ENCODE measurements at regions not wholly inside any gene's neighbourhood (a gene's known extent, or its start where the extent isn't known, plus 50 kb on each side); places are given as distances from the start of the nearest gene placed in this dataset.
"Not testable (repeated sequence)": the region's sequence is repeated elsewhere in the genome, so short reads cannot be mapped to it uniquely, and the experiment has no call there.

DNA sequence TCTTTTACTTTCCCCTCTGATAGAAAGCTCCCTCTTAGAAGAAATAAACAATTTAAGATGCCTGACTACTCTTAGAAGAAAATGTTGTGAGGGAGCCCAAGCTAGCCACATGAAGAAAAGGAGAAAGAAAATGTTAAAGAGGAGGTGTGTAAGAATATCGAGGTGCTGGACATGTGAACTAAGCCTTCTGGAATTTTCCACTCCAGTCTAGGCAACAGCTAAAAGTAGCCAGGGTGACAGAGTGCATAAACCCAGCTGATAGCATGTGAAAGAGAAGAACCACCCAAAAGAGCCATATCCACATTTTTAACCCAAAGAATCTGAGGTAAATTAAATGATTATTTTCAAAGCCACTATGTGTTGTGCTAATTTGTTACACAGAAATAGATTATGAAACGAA lies 1690.6 kb upstream of the LRRTM3 start:
- no peaks in the 10 kb centered on the region for H3K27me3 ChIP-seq (ENCODE audit: control insufficient read depth, insufficient read depth, low read length)
- H3K9me3 ChIP-seq (replicated peaks; ENCODE audit: control insufficient read depth, low read depth, low read length), result no peaks in the 10 kb centered on the region
- DNase-seq, result no peak
- no peak overlapping the region for H3K27ac ChIP-seq (ENCODE audit: low read length)
- H3K4me1 ChIP-seq (ENCODE audit: control insufficient read depth, insufficient read depth, low read length), result no peaks in the 10 kb centered on the region
- WGBS (ENCODE audit: insufficient coverage), result 80% methylated on average over 1 of the region's 2 CpGs
- H3K4me3 ChIP-seq (ENCODE audit: low read length), result no peak overlapping the region
- H3K36me3 ChIP-seq (ENCODE audit: control insufficient read depth, insufficient read depth, low read length), result no peaks in the 10 kb centered on the region

DNA sequence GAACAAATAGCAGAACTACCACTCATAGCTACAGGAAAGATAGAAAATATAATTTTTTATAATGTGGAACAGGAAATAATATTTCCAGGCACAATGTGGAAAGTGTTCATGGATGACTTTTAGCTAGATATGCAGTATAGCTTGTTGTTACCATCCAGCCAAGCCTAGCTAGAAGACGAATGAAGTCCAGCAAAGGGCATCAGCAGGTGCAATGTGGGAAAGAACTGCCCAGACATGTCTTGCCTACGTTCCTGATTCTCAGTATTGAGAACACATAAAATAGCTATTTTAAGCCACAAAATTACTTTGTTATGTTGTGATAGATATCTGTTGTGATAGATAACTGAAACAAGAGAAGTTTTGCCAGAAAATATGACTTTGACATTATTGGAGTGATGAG lies 1690.0 kb upstream of the LRRTM3 start:
- no peaks in the 10 kb centered on the region for H3K36me3 ChIP-seq (ENCODE audit: control insufficient read depth, insufficient read depth, low read length)
- H3K4me3 ChIP-seq (ENCODE audit: low read length), result no peak overlapping the region
- no peak for DNase-seq
- no peaks in the 10 kb centered on the region for H3K27me3 ChIP-seq (ENCODE audit: control insufficient read depth, insufficient read depth, low read length)
- no peak overlapping the region for H3K27ac ChIP-seq (ENCODE audit: low read length)
- H3K4me1 ChIP-seq (ENCODE audit: control insufficient read depth, insufficient read depth, low read length), result no peaks in the 10 kb centered on the region
- no peaks in the 10 kb centered on the region for H3K9me3 ChIP-seq (replicated peaks; ENCODE audit: control insufficient read depth, low read depth, low read length)
- WGBS (ENCODE audit: insufficient coverage), result 100% methylated on average over 1 of the region's 2 CpGs

DNA sequence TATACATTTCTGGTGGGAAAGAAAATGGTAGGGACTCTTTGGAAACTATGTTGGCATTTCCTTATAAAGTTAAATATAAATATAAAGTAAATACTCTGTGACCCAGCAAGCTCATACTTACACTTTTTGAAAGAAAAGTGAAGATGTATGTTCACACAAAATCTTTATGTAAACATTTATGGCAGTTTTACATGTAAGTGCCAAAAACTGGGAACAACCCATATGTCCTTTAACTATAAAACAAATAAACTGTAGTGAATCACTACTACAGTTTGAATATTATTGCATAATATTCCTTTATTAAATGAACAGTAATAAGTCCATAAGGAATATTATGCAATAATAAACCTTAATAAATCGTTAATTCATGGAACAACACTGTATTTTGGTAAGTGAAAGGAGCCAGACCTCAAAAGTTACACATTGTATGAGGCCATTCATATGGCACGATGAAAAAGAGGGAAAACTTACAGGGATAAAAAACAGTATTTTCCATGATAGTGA lies 1660.3 kb upstream of the LRRTM3 start:
- WGBS (ENCODE audit: insufficient coverage), result no CpG with 5 or more reads among the region's 2 CpGs
- DNase-seq, result no peak
- no peaks in the 10 kb centered on the region for H3K36me3 ChIP-seq (ENCODE audit: control insufficient read depth, insufficient read depth, low read length)
- no peaks in the 10 kb centered on the region for H3K27me3 ChIP-seq (ENCODE audit: control insufficient read depth, insufficient read depth, low read length)
- no peaks in the 10 kb centered on the region for H3K4me1 ChIP-seq (ENCODE audit: control insufficient read depth, insufficient read depth, low read length)
- H3K9me3 ChIP-seq (replicated peaks; ENCODE audit: control insufficient read depth, low read depth, low read length), result no peaks in the 10 kb centered on the region
- H3K27ac ChIP-seq (ENCODE audit: low read length), result no peak overlapping the region
- no peak overlapping the region for H3K4me3 ChIP-seq (ENCODE audit: low read length)

DNA sequence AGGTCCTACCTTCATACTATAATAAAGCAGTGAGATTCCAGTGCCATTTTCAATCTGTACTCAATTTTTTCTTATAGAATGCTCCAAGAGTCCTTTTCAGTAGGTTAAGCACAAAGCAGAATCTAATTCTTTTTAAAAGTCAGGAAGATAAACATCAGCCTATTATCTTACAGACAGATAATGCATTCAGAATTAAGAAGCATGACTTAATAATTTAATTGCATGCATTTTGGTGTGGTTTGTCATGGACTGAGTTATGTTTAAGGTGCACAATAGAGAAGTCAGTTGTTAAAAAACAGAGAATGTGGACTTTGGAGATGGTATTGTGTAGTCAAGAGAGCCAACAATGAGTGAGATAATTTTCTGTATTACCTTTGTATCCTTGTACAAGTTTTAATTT lies 1656.3 kb upstream of the LRRTM3 start:
- not testable (repeated sequence) for H3K27me3 ChIP-seq (ENCODE audit: control insufficient read depth, insufficient read depth, low read length); DNase-seq; H3K4me3 ChIP-seq (ENCODE audit: low read length); H3K36me3 ChIP-seq (ENCODE audit: control insufficient read depth, insufficient read depth, low read length); H3K27ac ChIP-seq (ENCODE audit: low read length); H3K9me3 ChIP-seq (replicated peaks; ENCODE audit: control insufficient read depth, low read depth, low read length); H3K4me1 ChIP-seq (ENCODE audit: control insufficient read depth, insufficient read depth, low read length)

DNA sequence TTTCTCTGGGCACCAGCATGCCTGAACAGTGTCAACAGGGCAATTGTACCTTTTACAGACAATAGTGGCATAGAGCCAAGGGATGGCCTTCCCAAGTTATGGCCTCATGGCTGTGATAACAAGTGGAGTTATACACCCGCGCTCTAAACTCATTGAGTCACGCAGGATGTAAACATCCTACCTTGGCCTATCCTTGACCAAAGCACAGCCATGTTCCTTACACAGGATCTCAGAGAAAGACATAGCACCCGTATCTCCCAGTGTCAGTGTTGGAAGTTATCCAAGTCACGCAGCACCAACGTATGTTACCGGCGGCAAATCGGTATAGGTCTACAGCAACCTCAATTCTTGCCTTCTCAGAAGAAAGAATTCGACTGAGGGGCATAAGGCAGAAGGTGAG lies 1654.9 kb upstream of the LRRTM3 start:
- H3K27me3 ChIP-seq (ENCODE audit: control insufficient read depth, insufficient read depth, low read length), result no peaks in the 10 kb centered on the region
- H3K4me1 ChIP-seq (ENCODE audit: control insufficient read depth, insufficient read depth, low read length), result no peaks in the 10 kb centered on the region
- no peaks in the 10 kb centered on the region for H3K9me3 ChIP-seq (replicated peaks; ENCODE audit: control insufficient read depth, low read depth, low read length)
- DNase-seq, result no peak
- no peak overlapping the region for H3K27ac ChIP-seq (ENCODE audit: low read length)
- 94% methylated on average over 5 of the region's 10 CpGs for WGBS (ENCODE audit: insufficient coverage)
- no peak overlapping the region for H3K4me3 ChIP-seq (ENCODE audit: low read length)
- H3K36me3 ChIP-seq (ENCODE audit: control insufficient read depth, insufficient read depth, low read length), result no peaks in the 10 kb centered on the region

DNA sequence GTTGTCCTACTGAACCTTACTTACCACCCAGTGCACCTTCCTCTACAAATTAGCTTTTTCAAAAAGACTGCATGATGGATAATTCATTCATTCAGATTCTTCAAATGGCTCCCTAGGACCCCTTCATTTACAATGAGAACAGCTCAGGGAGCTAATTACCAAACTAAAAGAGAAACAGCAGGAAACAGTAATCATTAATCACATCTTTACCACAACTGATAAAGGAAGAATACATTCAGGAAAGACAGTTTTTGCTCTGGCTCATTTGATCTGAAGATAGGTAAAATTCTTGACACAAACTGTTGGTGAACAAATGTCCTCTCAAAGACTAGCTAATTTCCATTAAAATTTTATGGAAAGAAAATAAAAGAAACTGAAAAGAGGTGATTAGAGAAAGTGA lies 1652.7 kb upstream of the LRRTM3 start:
- no peaks in the 10 kb centered on the region for H3K27me3 ChIP-seq (ENCODE audit: control insufficient read depth, insufficient read depth, low read length)
- H3K27ac ChIP-seq (ENCODE audit: low read length), result no peak overlapping the region
- DNase-seq, result no peak
- no peaks in the 10 kb centered on the region for H3K36me3 ChIP-seq (ENCODE audit: control insufficient read depth, insufficient read depth, low read length)
- no peaks in the 10 kb centered on the region for H3K4me1 ChIP-seq (ENCODE audit: control insufficient read depth, insufficient read depth, low read length)
- H3K4me3 ChIP-seq (ENCODE audit: low read length), result no peak overlapping the region
- no peaks in the 10 kb centered on the region for H3K9me3 ChIP-seq (replicated peaks; ENCODE audit: control insufficient read depth, low read depth, low read length)

DNA sequence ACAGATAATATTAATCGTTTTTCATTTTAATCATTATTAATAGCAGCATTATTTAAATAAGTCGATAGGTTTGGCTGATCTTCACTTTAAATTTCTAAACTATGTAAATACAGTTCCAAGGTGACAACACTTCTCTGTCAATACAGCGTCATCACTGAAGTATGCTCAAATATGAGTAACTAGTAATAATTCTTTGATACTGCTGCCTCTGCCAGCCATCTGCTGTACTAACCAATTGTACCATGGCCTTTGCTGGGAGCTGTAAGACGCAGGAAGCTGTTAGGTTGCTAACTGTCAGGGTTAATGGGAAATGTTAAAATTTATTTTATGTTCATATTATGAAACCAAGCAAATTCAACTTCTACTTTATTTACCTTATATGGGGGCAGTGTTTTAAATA lies 1650.5 kb upstream of the LRRTM3 start:
- no peak overlapping the region for H3K4me3 ChIP-seq (ENCODE audit: low read length)
- no peak overlapping the region for H3K27ac ChIP-seq (ENCODE audit: low read length)
- WGBS (ENCODE audit: insufficient coverage), result no CpG with 5 or more reads among the region's 4 CpGs

DNA sequence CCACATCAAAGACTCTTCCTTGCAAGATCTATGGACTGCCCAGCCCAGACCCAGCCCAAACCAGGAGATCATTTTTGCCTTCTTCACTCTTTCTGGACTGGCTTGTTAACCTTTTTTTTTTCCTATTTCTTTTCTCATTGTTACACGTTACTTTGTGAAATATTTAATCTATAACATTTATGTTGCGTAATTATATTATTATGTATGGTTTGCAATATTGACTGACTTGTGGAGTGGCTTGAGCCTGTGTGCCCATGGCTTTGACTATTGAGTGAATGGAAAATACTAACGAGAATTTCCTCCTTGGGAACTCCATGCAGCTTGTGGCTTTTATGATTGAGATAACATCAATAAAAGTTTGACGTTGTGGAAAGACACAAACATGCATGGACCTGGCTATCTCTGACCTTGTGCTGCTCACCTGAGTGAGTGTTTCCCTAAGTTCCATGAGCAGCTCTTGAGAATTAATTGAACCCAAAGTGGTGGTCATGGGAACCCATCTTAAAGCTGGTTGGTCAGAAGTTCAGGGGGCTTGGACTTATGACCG lies 1641.3 kb upstream of the LRRTM3 start:
- Histone ChIP-seq H3K27me3 (ENCODE audit: control insufficient read depth, insufficient read depth, low read length) (no peaks in the 10 kb centered on the region), H3K4me3 (ENCODE audit: low read length) (no peak overlapping the region), H3K4me1 (ENCODE audit: control insufficient read depth, insufficient read depth, low read length) (no peaks in the 10 kb centered on the region), H3K36me3 (ENCODE audit: control insufficient read depth, insufficient read depth, low read length) (no peaks in the 10 kb centered on the region), H3K27ac (ENCODE audit: low read length) (no peak overlapping the region), H3K9me3 (replicated peaks; ENCODE audit: control insufficient read depth, low read depth, low read length) (no peaks in the 10 kb centered on the region)
- WGBS (ENCODE audit: insufficient coverage), result 90% methylated on average over 3 of the region's 5 CpGs
- DNase-seq, result no peak

More for the DNA sequence above, 1650.5 kb upstream of the LRRTM3 start:
- no peaks in the 10 kb centered on the region for H3K36me3 ChIP-seq (ENCODE audit: control insufficient read depth, insufficient read depth, low read length)
- DNase-seq, result no peak
- H3K27me3 ChIP-seq (ENCODE audit: control insufficient read depth, insufficient read depth, low read length), result no peaks in the 10 kb centered on the region
- H3K4me1 ChIP-seq (ENCODE audit: control insufficient read depth, insufficient read depth, low read length), result no peaks in the 10 kb centered on the region
- H3K9me3 ChIP-seq (replicated peaks; ENCODE audit: control insufficient read depth, low read depth, low read length), result peaks cover 2% of the 10 kb centered on the region

DNA sequence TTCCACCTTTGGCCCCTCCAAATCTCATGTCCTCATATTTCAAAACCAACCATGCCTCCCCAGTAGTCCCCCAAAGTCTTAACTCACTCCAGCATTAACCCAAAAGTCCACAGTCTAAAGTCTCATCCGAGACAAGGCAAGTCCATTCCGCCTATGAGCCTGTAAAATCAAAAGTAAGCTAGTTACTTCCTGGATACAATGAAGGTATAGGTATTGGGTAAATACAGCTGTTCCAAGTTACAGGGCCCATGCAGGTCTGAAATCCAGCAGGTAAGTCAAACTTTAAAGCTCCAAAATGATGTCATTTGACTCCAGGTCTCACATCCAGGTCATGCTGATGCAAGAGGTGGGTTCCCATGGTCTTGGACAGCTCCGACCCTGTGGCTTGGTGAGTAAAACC lies 1640.1 kb upstream of the LRRTM3 start:
- WGBS (ENCODE audit: insufficient coverage), result no CpG with 5 or more reads among the region's 3 CpGs
- H3K4me1 ChIP-seq (ENCODE audit: control insufficient read depth, insufficient read depth, low read length); H3K4me3 ChIP-seq (ENCODE audit: low read length); H3K36me3 ChIP-seq (ENCODE audit: control insufficient read depth, insufficient read depth, low read length); DNase-seq; H3K27me3 ChIP-seq (ENCODE audit: control insufficient read depth, insufficient read depth, low read length); H3K27ac ChIP-seq (ENCODE audit: low read length); H3K9me3 ChIP-seq (replicated peaks; ENCODE audit: control insufficient read depth, low read depth, low read length): not testable (repeated sequence)

DNA sequence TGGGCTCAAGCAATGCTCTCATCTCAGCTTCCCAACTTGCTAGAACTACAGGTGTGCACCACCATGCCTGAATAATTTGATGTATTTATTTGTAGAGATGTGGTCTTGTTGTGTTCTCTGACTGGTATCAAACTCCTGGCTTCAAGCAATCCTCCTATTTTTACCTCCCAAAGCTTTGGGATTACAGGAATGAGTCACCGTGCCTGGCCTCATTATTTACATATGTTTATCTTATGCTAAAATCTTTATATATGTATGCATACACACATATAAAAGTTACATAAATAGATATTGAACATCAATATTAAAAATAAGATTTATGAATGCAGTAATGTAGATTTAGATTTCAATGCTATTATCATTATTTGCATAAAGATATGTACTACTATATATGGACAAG lies 1634.5 kb upstream of the LRRTM3 start:
- no CpG with 5 or more reads among the region's 1 CpG for WGBS (ENCODE audit: insufficient coverage)
- DNase-seq, result no peak
- Histone ChIP-seq H3K36me3 (ENCODE audit: control insufficient read depth, insufficient read depth, low read length) (no peaks in the 10 kb centered on the region), H3K27me3 (ENCODE audit: control insufficient read depth, insufficient read depth, low read length) (no peaks in the 10 kb centered on the region), H3K27ac (ENCODE audit: low read length) (no peak overlapping the region), H3K4me3 (ENCODE audit: low read length) (no peak overlapping the region), H3K4me1 (ENCODE audit: control insufficient read depth, insufficient read depth, low read length) (no peaks in the 10 kb centered on the region), H3K9me3 (replicated peaks; ENCODE audit: control insufficient read depth, low read depth, low read length) (no peaks in the 10 kb centered on the region)

DNA sequence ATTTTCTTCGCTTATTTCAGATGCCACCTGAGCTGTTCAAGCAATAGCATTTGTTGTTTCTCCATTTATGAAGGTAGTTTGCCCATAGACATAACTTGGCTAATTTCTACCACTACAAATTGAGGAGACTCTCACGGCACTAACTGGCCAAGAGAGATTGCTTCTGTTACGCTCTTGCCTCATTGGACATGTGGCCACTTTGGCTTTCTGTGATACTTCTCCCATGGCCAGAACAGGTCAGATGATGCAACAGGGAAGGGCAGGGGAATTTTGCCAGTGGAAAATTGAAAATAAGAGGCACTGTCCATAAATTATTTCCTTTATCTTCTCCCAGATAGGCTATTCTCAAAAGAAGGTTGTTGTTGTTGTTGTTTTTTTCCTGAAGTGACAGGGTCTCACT lies 1633.3 kb upstream of the LRRTM3 start:
- Histone ChIP-seq H3K4me3 (ENCODE audit: low read length) (no peak overlapping the region), H3K27me3 (ENCODE audit: control insufficient read depth, insufficient read depth, low read length) (no peaks in the 10 kb centered on the region), H3K4me1 (ENCODE audit: control insufficient read depth, insufficient read depth, low read length) (no peaks in the 10 kb centered on the region), H3K27ac (ENCODE audit: low read length) (no peak overlapping the region), H3K36me3 (ENCODE audit: control insufficient read depth, insufficient read depth, low read length) (no peaks in the 10 kb centered on the region), H3K9me3 (replicated peaks; ENCODE audit: control insufficient read depth, low read depth, low read length) (no peaks in the 10 kb centered on the region)
- WGBS (ENCODE audit: insufficient coverage), result no CpG with 5 or more reads among the region's 3 CpGs
- no peak for DNase-seq
